Mammary epithelial cell (primary cell): ENCODE measurements at regions not wholly inside any gene's neighbourhood (a gene's known extent, or its start where the extent isn't known, plus 50 kb on each side); places are given as distances from the start of the nearest gene placed in this dataset.

Source experiments
- CTCF ChIP-seq, 2 donors: IDR thresholded peaks in 1 of 2; conservative IDR thresholded peaks in 1 of 2; 2 replicates each; pipeline ENCODE4 v1.5.1; 2011 to 2012; ENCODE audit warnings: inconsistent platforms in 2 of 2, low read length in 2 of 2, mild to moderate bottlenecking in 2 of 2, control low read depth in 1 of 2, low read depth in 1 of 2; ENCODE audit not compliant: insufficient read depth in 1 of 2; ENCODE audit errors: extremely low read depth in 1 of 2
- EZH2 ChIP-seq: IDR thresholded peaks from 2 replicates; pipeline ENCODE4 v1.6.1; 2012; ENCODE audit warnings: low read length, inconsistent platforms, borderline replicate concordance

- no peak for TF ChIP-seq CTCF (conservative IDR thresholded peaks at IDR 0.05 in 1 of 2, IDR thresholded peaks at IDR 0.05 in 1 of 2; ENCODE audit: extremely low read depth in 1 of 2, insufficient read depth in 1 of 2, low read depth in 1 of 2, low read length in 2 of 2)
- TF ChIP-seq EZH2 = no peak
These were observed 67.2 kb downstream of the EMX2 start for GRCh38 chr10:117609796-117610170.
